ENCODE measurements at regions not wholly inside any gene's neighbourhood (a gene's known extent, or its start where the extent isn't known, plus 50 kb on each side); places are given as distances from the start of the nearest gene placed in this dataset.

- TF ChIP-seq, protein P1, sequence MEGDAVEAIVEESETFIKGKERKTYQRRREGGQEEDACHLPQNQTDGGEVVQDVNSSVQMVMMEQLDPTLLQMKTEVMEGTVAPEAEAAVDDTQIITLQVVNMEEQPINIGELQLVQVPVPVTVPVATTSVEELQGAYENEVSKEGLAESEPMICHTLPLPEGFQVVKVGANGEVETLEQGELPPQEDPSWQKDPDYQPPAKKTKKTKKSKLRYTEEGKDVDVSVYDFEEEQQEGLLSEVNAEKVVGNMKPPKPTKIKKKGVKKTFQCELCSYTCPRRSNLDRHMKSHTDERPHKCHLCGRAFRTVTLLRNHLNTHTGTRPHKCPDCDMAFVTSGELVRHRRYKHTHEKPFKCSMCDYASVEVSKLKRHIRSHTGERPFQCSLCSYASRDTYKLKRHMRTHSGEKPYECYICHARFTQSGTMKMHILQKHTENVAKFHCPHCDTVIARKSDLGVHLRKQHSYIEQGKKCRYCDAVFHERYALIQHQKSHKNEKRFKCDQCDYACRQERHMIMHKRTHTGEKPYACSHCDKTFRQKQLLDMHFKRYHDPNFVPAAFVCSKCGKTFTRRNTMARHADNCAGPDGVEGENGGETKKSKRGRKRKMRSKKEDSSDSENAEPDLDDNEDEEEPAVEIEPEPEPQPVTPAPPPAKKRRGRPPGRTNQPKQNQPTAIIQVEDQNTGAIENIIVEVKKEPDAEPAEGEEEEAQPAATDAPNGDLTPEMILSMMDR (IDR thresholded peaks at IDR 0.05), result no peak
- TF ChIP-seq POLR2A (IDR thresholded peaks at IDR 0.05), result no peak
Measured at GRCh38 chr20:39784693-39785092, 822.5 kb downstream of the DHX35 start.

Data from tibial nerve (tissue), 3 donors.